Stimulated activated naive CD8-positive, alpha-beta T cell treated with anti-CD3 and anti-CD28 coated beads, Interleukin-15, amount 100 ng/mL, for 72 hours (primary cell): ENCODE measurements at regions not wholly inside any gene's neighbourhood (a gene's known extent, or its start where the extent isn't known, plus 50 kb on each side); places are given as distances from the start of the nearest gene placed in this dataset.

Experiments used
- ATAC-seq: fragments of 150-1000 bp; cut with Tn5 transposase; 2 replicates; pipeline ENCODE4 v1.10.0; 2021; ENCODE audit warnings: mild to moderate bottlenecking, moderate library complexity
- DNase-seq, 2 donors: peaks; one replicate each; pipeline ENCODE4 v3.0.0; 2021 to 2022
- H3K27ac Mint-ChIP-seq, 2 donors: one replicate each; pipeline ENCODE4 v1.8.0; 2022; ENCODE audit warnings: mild to moderate bottlenecking in 2 of 2, mixed read lengths in 2 of 2, moderate library complexity in 2 of 2
- H3K27me3 Mint-ChIP-seq: one replicate; pipeline ENCODE4 v1.8.0; 2022; ENCODE audit warnings: mixed read lengths
- H3K4me1 Mint-ChIP-seq: one replicate; pipeline ENCODE4 v1.8.0; 2022; ENCODE audit warnings: mild to moderate bottlenecking, mixed read lengths
- H3K4me3 Mint-ChIP-seq, 2 donors: one replicate each; pipeline ENCODE4 v1.8.0; 2022; ENCODE audit warnings: mild to moderate bottlenecking in 2 of 2, mixed read lengths in 2 of 2, moderate library complexity in 1 of 2
- H3K9me3 Mint-ChIP-seq, 2 donors: one replicate each; pipeline ENCODE4 v1.8.0; 2022; ENCODE audit warnings: mixed read lengths in 2 of 2

- Mint-ChIP-seq H3K27me3 (no peaks in the 10 kb centered on the region), H3K9me3 (peaks cover 12 to 13% of the 10 kb centered on the region in 2 donors), H3K27ac (no peak overlapping the region), H3K4me1 (no peaks in the 10 kb centered on the region), H3K4me3 (no peak overlapping the region)
- DNase-seq (no peak), ATAC-seq (no peak)
Measured at GRCh38 chr21:25025596-25025995, 581.7 kb downstream of the MRPL39 start.

GRCh38 chr21:25024639-25025038 lies 582.6 kb downstream of the MRPL39 start:
- H3K27me3 Mint-ChIP-seq = no peaks in the 10 kb centered on the region
- DNase-seq = no peak
- peak overlapping the region in 1 of 2 donors; percentile 72 for H3K27ac Mint-ChIP-seq
- peaks cover 13 to 19% of the 10 kb centered on the region in 2 donors for H3K9me3 Mint-ChIP-seq
- H3K4me3 Mint-ChIP-seq = no peak overlapping the region
- ATAC-seq = peak; percentile 7
- no peaks in the 10 kb centered on the region for H3K4me1 Mint-ChIP-seq

GRCh38 chr21:25005388-25005787 lies 601.9 kb downstream of the MRPL39 start:
- H3K27ac Mint-ChIP-seq = no peak overlapping the region
- H3K9me3 Mint-ChIP-seq = peaks cover 6 to 9% of the 10 kb centered on the region in 2 donors
- no peak overlapping the region for H3K4me3 Mint-ChIP-seq
- no peaks in the 10 kb centered on the region for H3K4me1 Mint-ChIP-seq
- DNase-seq = no peak
- ATAC-seq = no peak
- H3K27me3 Mint-ChIP-seq = no peaks in the 10 kb centered on the region

GRCh38 chr21:25002676-25003075 lies 604.6 kb downstream of the MRPL39 start:
- Mint-ChIP-seq H3K27ac (no peak overlapping the region), H3K4me3 (no peak overlapping the region), H3K9me3 (peaks cover 6 to 16% of the 10 kb centered on the region in 2 donors), H3K27me3 (no peaks in the 10 kb centered on the region), H3K4me1 (no peaks in the 10 kb centered on the region)
- no peak for ATAC-seq
- no peak for DNase-seq

GRCh38 chr21:24995216-24995615 lies 612.1 kb downstream of the MRPL39 start:
- no peaks in the 10 kb centered on the region for H3K27me3 Mint-ChIP-seq
- no peaks in the 10 kb centered on the region for H3K4me1 Mint-ChIP-seq
- H3K27ac Mint-ChIP-seq = no peak overlapping the region
- H3K9me3 Mint-ChIP-seq = peaks cover 0 to 6% of the 10 kb centered on the region in 2 donors
- H3K4me3 Mint-ChIP-seq = no peak overlapping the region
- ATAC-seq (no peak), DNase-seq (no peak)

- ATAC-seq (no peak), DNase-seq (no peak)
- peaks cover 0 to 1% of the 10 kb centered on the region in 2 donors for H3K9me3 Mint-ChIP-seq
- H3K4me3 Mint-ChIP-seq = no peak overlapping the region
- H3K4me1 Mint-ChIP-seq = no peaks in the 10 kb centered on the region
- H3K27me3 Mint-ChIP-seq = no peaks in the 10 kb centered on the region
- H3K27ac Mint-ChIP-seq = no peak overlapping the region
Measured at GRCh38 chr21:24994717-24995116, 612.6 kb downstream of the MRPL39 start.

- Mint-ChIP-seq H3K4me3 (no peak overlapping the region), H3K9me3 (peaks cover 0 to 6% of the 10 kb centered on the region in 2 donors), H3K4me1 (no peaks in the 10 kb centered on the region), H3K27ac (no peak overlapping the region), H3K27me3 (no peaks in the 10 kb centered on the region)
- DNase-seq = no peak
- ATAC-seq = no peak
Measured at GRCh38 chr21:24989516-24989915, 617.8 kb downstream of the MRPL39 start.

- no peak for ATAC-seq
- H3K9me3 Mint-ChIP-seq = peaks cover 0 to 6% of the 10 kb centered on the region in 2 donors
- no peaks in the 10 kb centered on the region for H3K4me1 Mint-ChIP-seq
- H3K27ac Mint-ChIP-seq = no peak overlapping the region
- DNase-seq = no peak
- H3K4me3 Mint-ChIP-seq = no peak overlapping the region
- H3K27me3 Mint-ChIP-seq = no peaks in the 10 kb centered on the region
Measured at GRCh38 chr21:24988941-24989340, 618.3 kb downstream of the MRPL39 start.

GRCh38 chr21:24976238-24976637 lies 631.0 kb downstream of the MRPL39 start:
- Mint-ChIP-seq H3K27ac (no peak overlapping the region), H3K9me3 (peaks cover 12% of the 10 kb centered on the region in 2 donors), H3K4me1 (no peaks in the 10 kb centered on the region), H3K4me3 (no peak overlapping the region), H3K27me3 (no peaks in the 10 kb centered on the region)
- DNase-seq (no peak), ATAC-seq (no peak)

- Mint-ChIP-seq H3K4me1 (no peaks in the 10 kb centered on the region), H3K27ac (no peak overlapping the region), H3K9me3 (peaks cover 12 to 14% of the 10 kb centered on the region in 2 donors), H3K4me3 (no peak overlapping the region), H3K27me3 (no peaks in the 10 kb centered on the region)
- ATAC-seq (no peak), DNase-seq (no peak)
Measured at GRCh38 chr21:24969068-24969467, 638.2 kb downstream of the MRPL39 start.

- Mint-ChIP-seq H3K4me3 (no peak overlapping the region), H3K27me3 (no peaks in the 10 kb centered on the region), H3K27ac (no peak overlapping the region), H3K4me1 (peaks cover 6% of the 10 kb centered on the region), H3K9me3 (peaks cover 0 to 5% of the 10 kb centered on the region in 2 donors)
- ATAC-seq (peak; percentile 42), DNase-seq (no peak)
Measured at GRCh38 chr21:24955275-24955961, 651.9 kb downstream of the MRPL39 start.

GRCh38 chr21:24948186-24948585 lies 659.1 kb downstream of the MRPL39 start:
- no peaks in the 10 kb centered on the region for H3K4me1 Mint-ChIP-seq
- no peak overlapping the region for H3K27ac Mint-ChIP-seq
- H3K4me3 Mint-ChIP-seq = no peak overlapping the region
- H3K27me3 Mint-ChIP-seq = no peaks in the 10 kb centered on the region
- ATAC-seq = no peak
- no peak for DNase-seq
- H3K9me3 Mint-ChIP-seq = no peaks in the 10 kb centered on the region

GRCh38 chr21:24945910-24946309 lies 661.4 kb downstream of the MRPL39 start:
- no peak overlapping the region for H3K4me3 Mint-ChIP-seq
- no peaks in the 10 kb centered on the region for H3K4me1 Mint-ChIP-seq
- no peak overlapping the region for H3K27ac Mint-ChIP-seq
- no peaks in the 10 kb centered on the region for H3K27me3 Mint-ChIP-seq
- H3K9me3 Mint-ChIP-seq = no peaks in the 10 kb centered on the region
- ATAC-seq = no peak
- no peak for DNase-seq

- DNase-seq (no peak), ATAC-seq (no peak)
- H3K27me3 Mint-ChIP-seq = no peaks in the 10 kb centered on the region
- H3K9me3 Mint-ChIP-seq = no peaks in the 10 kb centered on the region
- H3K27ac Mint-ChIP-seq = no peak overlapping the region
- no peaks in the 10 kb centered on the region for H3K4me1 Mint-ChIP-seq
- no peak overlapping the region for H3K4me3 Mint-ChIP-seq
Measured at GRCh38 chr21:24941316-24942185, 665.7 kb downstream of the MRPL39 start.

- no peak for ATAC-seq
- no peak overlapping the region for H3K4me3 Mint-ChIP-seq
- H3K4me1 Mint-ChIP-seq = no peaks in the 10 kb centered on the region
- H3K9me3 Mint-ChIP-seq = no peaks in the 10 kb centered on the region
- no peaks in the 10 kb centered on the region for H3K27me3 Mint-ChIP-seq
- H3K27ac Mint-ChIP-seq = no peak overlapping the region
- DNase-seq = no peak
Measured at GRCh38 chr21:24939291-24939690, 668.0 kb downstream of the MRPL39 start.

- DNase-seq (no peak), ATAC-seq (no peak)
- Mint-ChIP-seq H3K9me3 (no peaks in the 10 kb centered on the region), H3K27me3 (no peaks in the 10 kb centered on the region), H3K27ac (no peak overlapping the region), H3K4me3 (no peak overlapping the region), H3K4me1 (no peaks in the 10 kb centered on the region)
Measured at GRCh38 chr21:24938573-24938972, 668.7 kb downstream of the MRPL39 start.
